DND-41 (cell line): ENCODE measurements at regions not wholly inside any gene's neighbourhood (a gene's known extent, or its start where the extent isn't known, plus 50 kb on each side); places are given as distances from the start of the nearest gene placed in this dataset.

Source experiments
- EZH2 ChIP-seq: IDR thresholded peaks from 3 replicates; pipeline ENCODE4 v1.6.1; 2012; ENCODE audit warnings: borderline replicate concordance, low read depth, mild to moderate bottlenecking, moderate library complexity, low read length, inconsistent platforms; ENCODE audit not compliant: severe bottlenecking
- TF ChIP-seq, protein P1 (sequence below): IDR thresholded peaks from 2 replicates; pipeline ENCODE4 v1.5.1; 2012; ENCODE audit warnings: borderline replicate concordance, low read length, moderate library complexity, mild to moderate bottlenecking; ENCODE audit not compliant: poor library complexity, severe bottlenecking; ENCODE audit errors: extremely low read depth

- TF ChIP-seq, protein P1, sequence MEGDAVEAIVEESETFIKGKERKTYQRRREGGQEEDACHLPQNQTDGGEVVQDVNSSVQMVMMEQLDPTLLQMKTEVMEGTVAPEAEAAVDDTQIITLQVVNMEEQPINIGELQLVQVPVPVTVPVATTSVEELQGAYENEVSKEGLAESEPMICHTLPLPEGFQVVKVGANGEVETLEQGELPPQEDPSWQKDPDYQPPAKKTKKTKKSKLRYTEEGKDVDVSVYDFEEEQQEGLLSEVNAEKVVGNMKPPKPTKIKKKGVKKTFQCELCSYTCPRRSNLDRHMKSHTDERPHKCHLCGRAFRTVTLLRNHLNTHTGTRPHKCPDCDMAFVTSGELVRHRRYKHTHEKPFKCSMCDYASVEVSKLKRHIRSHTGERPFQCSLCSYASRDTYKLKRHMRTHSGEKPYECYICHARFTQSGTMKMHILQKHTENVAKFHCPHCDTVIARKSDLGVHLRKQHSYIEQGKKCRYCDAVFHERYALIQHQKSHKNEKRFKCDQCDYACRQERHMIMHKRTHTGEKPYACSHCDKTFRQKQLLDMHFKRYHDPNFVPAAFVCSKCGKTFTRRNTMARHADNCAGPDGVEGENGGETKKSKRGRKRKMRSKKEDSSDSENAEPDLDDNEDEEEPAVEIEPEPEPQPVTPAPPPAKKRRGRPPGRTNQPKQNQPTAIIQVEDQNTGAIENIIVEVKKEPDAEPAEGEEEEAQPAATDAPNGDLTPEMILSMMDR: no peak
- no peak for TF ChIP-seq EZH2
Measured at GRCh38 chr6:137676888-137677287, 182.7 kb upstream of the OLIG3 start.
